ENCODE measurements at regions not wholly inside any gene's neighbourhood (a gene's known extent, or its start where the extent isn't known, plus 50 kb on each side); places are given as distances from the start of the nearest gene placed in this dataset.

GRCh38 chr22:49142891-49143290 lies 684.8 kb downstream of the BRD1 start:
- Histone ChIP-seq H3K36me3 (ENCODE audit: control insufficient read depth, insufficient read depth, low read length) (no peaks in the 10 kb centered on the region), H3K4me1 (ENCODE audit: control insufficient read depth, insufficient read depth, low read length) (no peaks in the 10 kb centered on the region), H3K27ac (ENCODE audit: low read length) (no peak overlapping the region), H3K9me3 (ENCODE audit: control insufficient read depth, insufficient read depth, low read length) (no peaks in the 10 kb centered on the region), H3K4me3 (ENCODE audit: low read length) (no peak overlapping the region), H3K27me3 (ENCODE audit: control insufficient read depth, insufficient read depth, low read length) (no peaks in the 10 kb centered on the region)
- Mint-ChIP-seq H3K36me3 (no peaks in the 10 kb centered on the region), H3K27me3 (ENCODE audit: low read depth in 2 of 2) (peaks cover 6 to 8% of the 10 kb centered on the region in 2 donors), H3K9me3 (no peaks in the 10 kb centered on the region), H3K27ac (no peak overlapping the region), H3K4me1 (no peaks in the 10 kb centered on the region), H3K4me3 (no peak overlapping the region)
- WGBS (ENCODE audit: insufficient coverage) = 81% methylated on average over 9 of the region's 9 CpGs
- TF ChIP-seq CTCF (IDR thresholded peaks at IDR 0.05) = no peak
- DNase-seq (no peak), ATAC-seq (no peak)
- intact Hi-C loops (cut with micrococcal nuclease) = no loop called here

GRCh38 chr22:49142296-49142695 lies 685.4 kb downstream of the BRD1 start:
- ATAC-seq (no peak), DNase-seq (no peak)
- Histone ChIP-seq H3K4me1 (ENCODE audit: control insufficient read depth, insufficient read depth, low read length) (no peaks in the 10 kb centered on the region), H3K4me3 (ENCODE audit: low read length) (no peak overlapping the region), H3K36me3 (ENCODE audit: control insufficient read depth, insufficient read depth, low read length) (no peaks in the 10 kb centered on the region), H3K27ac (ENCODE audit: low read length) (no peak overlapping the region), H3K9me3 (ENCODE audit: control insufficient read depth, insufficient read depth, low read length) (no peaks in the 10 kb centered on the region), H3K27me3 (ENCODE audit: control insufficient read depth, insufficient read depth, low read length) (no peaks in the 10 kb centered on the region)
- Mint-ChIP-seq H3K4me1 (no peaks in the 10 kb centered on the region), H3K4me3 (no peak overlapping the region), H3K27ac (no peak overlapping the region), H3K9me3 (no peaks in the 10 kb centered on the region), H3K27me3 (ENCODE audit: low read depth in 2 of 2) (peaks cover 6 to 8% of the 10 kb centered on the region in 2 donors), H3K36me3 (no peaks in the 10 kb centered on the region)
- TF ChIP-seq CTCF (IDR thresholded peaks at IDR 0.05) = no peak
- WGBS (ENCODE audit: insufficient coverage) = 94% methylated on average over 13 of the region's 15 CpGs
- intact Hi-C loops (cut with micrococcal nuclease) = no loop called here

- Mint-ChIP-seq H3K4me1 (no peaks in the 10 kb centered on the region), H3K9me3 (no peaks in the 10 kb centered on the region), H3K27ac (no peak overlapping the region), H3K27me3 (ENCODE audit: low read depth in 2 of 2) (peaks cover 6 to 8% of the 10 kb centered on the region in 2 donors), H3K36me3 (no peaks in the 10 kb centered on the region), H3K4me3 (no peak overlapping the region)
- no peaks in the 10 kb centered on the region for H3K27me3 ChIP-seq (ENCODE audit: control insufficient read depth, insufficient read depth, low read length)
- DNase-seq (no peak), ATAC-seq (no peak)
- H3K9me3 ChIP-seq (ENCODE audit: control insufficient read depth, insufficient read depth, low read length) = no peaks in the 10 kb centered on the region
- H3K36me3 ChIP-seq (ENCODE audit: control insufficient read depth, insufficient read depth, low read length) = no peaks in the 10 kb centered on the region
- no peak overlapping the region for H3K27ac ChIP-seq (ENCODE audit: low read length)
- 81% methylated on average over 11 of the region's 11 CpGs for WGBS (ENCODE audit: insufficient coverage)
- TF ChIP-seq CTCF (IDR thresholded peaks at IDR 0.05) = no peak
- H3K4me1 ChIP-seq (ENCODE audit: control insufficient read depth, insufficient read depth, low read length) = no peaks in the 10 kb centered on the region
- H3K4me3 ChIP-seq (ENCODE audit: low read length) = no peak overlapping the region
- intact Hi-C loops (cut with micrococcal nuclease) = no loop called here
These were observed 685.9 kb downstream of the BRD1 start for GRCh38 chr22:49141761-49142160.

- H3K27ac ChIP-seq (ENCODE audit: low read length) = no peak overlapping the region
- H3K36me3 Mint-ChIP-seq = no peaks in the 10 kb centered on the region
- no peak for TF ChIP-seq CTCF (IDR thresholded peaks at IDR 0.05)
- H3K27me3 ChIP-seq (ENCODE audit: control insufficient read depth, insufficient read depth, low read length) = no peaks in the 10 kb centered on the region
- DNase-seq (no peak), ATAC-seq (no peak)
- intact Hi-C loops (cut with micrococcal nuclease) = no loop called here
- 76% methylated on average over 24 of the region's 24 CpGs for WGBS (ENCODE audit: insufficient coverage)
- H3K27me3 Mint-ChIP-seq (ENCODE audit: low read depth in 2 of 2) = peaks cover 8 to 9% of the 10 kb centered on the region in 2 donors
- no peak overlapping the region for H3K27ac Mint-ChIP-seq
- no peak overlapping the region for H3K4me3 Mint-ChIP-seq
- H3K36me3 ChIP-seq (ENCODE audit: control insufficient read depth, insufficient read depth, low read length) = no peaks in the 10 kb centered on the region
- H3K9me3 ChIP-seq (ENCODE audit: control insufficient read depth, insufficient read depth, low read length) = no peaks in the 10 kb centered on the region
- H3K4me1 Mint-ChIP-seq = no peaks in the 10 kb centered on the region
- H3K4me1 ChIP-seq (ENCODE audit: control insufficient read depth, insufficient read depth, low read length) = no peaks in the 10 kb centered on the region
- H3K9me3 Mint-ChIP-seq = no peaks in the 10 kb centered on the region
- H3K4me3 ChIP-seq (ENCODE audit: low read length) = no peak overlapping the region
These were observed 686.6 kb downstream of the BRD1 start for GRCh38 chr22:49140911-49141665.
